GM10266 (cell line): ENCODE measurements at regions not wholly inside any gene's neighbourhood (a gene's known extent, or its start where the extent isn't known, plus 50 kb on each side); places are given as distances from the start of the nearest gene placed in this dataset.

Experiments
- DNase-seq: peaks from one replicate; pipeline ENCODE4 v3.0.0; 2012; ENCODE audit errors: extremely low spot score
- CTCF ChIP-seq: IDR thresholded peaks from 2 replicates; pipeline ENCODE4 v1.5.1; 2012; ENCODE audit warnings: mild to moderate bottlenecking, low read depth; ENCODE audit not compliant: control insufficient read depth, insufficient read depth; ENCODE audit errors: missing control alignments

DNA sequence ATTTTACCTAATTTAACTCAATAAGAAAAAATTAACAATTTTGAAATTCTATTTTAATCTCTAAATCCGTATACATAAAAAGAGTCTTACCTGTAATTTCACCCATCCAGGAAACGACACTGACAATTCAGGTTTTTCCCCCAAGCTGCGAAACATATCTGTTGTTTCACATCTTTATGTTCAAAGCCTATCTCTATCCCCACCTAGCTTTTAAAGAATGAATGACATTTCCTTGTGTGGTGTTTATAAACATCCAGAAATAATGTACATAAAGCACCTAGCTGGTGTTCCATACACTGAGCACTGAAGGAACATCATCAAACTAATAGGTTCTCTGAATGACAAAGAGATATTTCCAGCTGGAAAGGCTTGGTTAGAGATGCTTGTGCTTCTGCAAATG is 867.8 kb downstream of the SQOR start:
- no peak for DNase-seq
- no peak for TF ChIP-seq CTCF

GRCh38 chr15:46518381-46518780 is 883.6 kb downstream of the SQOR start:
- DNase-seq = no peak
- no peak for TF ChIP-seq CTCF

DNA sequence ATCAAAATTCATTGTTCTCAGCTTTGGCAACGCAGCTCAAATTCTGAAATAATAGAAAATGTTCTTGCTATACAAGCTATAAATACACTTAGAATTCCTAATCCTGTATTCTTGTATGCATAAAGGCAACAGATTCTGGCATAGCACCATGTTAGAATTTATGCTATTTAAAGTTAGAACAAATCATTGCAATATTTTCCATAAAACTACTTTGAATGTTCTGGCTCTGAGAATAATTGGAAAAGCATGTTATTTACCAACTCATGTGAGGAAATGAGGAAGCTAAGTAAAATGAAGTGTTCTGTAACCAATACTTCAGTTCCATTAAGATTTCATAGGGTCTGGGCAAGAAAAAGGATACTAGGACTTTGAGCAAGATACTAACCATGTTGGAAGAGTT is 888.9 kb downstream of the SQOR start:
- no peak for TF ChIP-seq CTCF
- DNase-seq = no peak

- TF ChIP-seq CTCF = no peak
- DNase-seq = no peak
These were observed 891.3 kb downstream of the SQOR start for GRCh38 chr15:46525984-46526725.

DNA sequence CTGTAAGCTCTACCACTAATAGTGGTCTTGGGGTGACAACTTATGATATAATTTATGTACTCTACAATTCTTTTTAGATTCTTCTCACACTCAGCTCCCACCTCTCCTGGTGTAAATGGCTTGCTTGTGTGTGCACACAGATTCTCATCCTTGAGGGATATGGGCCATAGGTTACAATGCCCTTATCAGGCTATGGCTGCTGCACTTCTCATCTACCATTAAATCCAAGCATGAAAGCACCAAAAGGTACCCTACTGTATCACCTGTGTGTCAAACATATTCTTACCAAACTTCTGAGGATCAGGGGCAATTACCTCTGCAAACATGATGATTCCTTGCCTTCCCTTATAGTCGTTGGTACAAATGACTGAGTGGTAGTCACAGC is 891.9 kb downstream of the SQOR start:
- DNase-seq = no peak
- TF ChIP-seq CTCF = no peak

DNA sequence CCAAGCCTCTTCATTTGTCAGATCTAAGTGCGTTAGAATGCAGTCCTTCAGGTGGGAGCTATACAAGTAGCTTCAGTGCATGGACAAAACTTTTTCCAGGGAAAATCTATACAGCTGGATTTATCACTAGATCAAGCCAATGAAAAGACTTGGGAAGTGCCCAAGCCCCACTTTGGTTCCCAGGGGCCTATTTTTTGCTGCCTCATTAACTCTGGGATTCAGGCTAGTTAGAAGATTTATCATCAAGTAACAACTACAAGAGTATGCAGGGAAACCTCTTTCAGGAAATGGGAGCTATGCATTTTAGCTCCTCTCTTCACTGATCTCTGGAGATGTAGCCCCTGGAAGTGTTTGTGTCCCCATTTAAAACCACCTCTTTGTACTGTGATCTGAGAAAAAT is 908.8 kb downstream of the SQOR start:
- no peak for TF ChIP-seq CTCF
- no peak for DNase-seq

DNA sequence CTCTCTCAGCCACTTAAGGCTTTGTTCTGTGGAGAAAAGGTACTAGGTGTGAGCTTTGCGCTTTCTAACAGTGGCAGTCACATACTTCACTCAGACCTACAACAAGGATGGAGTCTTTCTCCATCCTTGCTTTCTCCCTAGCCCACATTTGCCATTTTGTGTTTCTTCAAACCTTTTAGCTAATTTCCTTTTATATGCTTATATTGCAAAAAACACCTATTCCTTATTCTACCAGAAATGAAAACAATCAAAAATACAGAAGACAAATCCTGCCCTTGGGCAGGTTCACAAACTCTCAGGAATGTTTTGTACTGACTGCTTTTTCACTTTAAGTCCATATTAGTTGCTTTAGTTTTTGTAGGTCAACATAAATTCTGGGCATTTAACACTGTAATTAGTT is 914.2 kb downstream of the SQOR start:
- DNase-seq = no peak
- no peak for TF ChIP-seq CTCF
